ENCODE measurements at regions not wholly inside any gene's neighbourhood (a gene's known extent, or its start where the extent isn't known, plus 50 kb on each side); places are given as distances from the start of the nearest gene placed in this dataset.

DNA sequence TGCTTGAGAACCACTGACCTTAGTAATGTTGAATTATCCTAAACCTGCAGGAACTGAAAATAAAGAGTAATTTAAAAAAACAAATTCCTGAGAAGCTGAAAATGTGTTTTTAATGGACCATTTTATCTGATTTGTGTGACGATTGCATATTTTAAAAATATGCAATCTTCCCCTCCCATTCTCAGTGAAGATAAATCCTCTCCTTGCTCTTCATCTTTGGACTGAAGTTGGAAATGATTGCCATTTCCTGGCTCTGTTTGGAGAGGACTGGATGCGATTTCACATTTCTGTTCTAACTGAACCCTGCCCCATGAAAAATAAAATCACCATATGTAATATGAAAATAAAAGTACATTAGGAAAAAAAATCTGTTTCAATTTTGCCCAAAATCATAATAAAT is 216.3 kb downstream of the SLC6A15 start:
- H3K27me3 Mint-ChIP-seq (ENCODE audit: low read depth) = no peaks in the 10 kb centered on the region
- H3K36me3 Mint-ChIP-seq (ENCODE audit: insufficient read depth in 2 of 2) = no peaks in the 10 kb centered on the region
- peaks cover 2 to 4% of the 10 kb centered on the region in 2 donors for H3K9me3 Mint-ChIP-seq
- no peaks in the 10 kb centered on the region for H3K4me1 Mint-ChIP-seq (ENCODE audit: low read depth)
- DNase-seq (no peak), ATAC-seq (replicated peaks in 1 of 2) (no peak)
- no peak overlapping the region for H3K4me3 Mint-ChIP-seq
- H3K27ac Mint-ChIP-seq = no peak overlapping the region

DNA sequence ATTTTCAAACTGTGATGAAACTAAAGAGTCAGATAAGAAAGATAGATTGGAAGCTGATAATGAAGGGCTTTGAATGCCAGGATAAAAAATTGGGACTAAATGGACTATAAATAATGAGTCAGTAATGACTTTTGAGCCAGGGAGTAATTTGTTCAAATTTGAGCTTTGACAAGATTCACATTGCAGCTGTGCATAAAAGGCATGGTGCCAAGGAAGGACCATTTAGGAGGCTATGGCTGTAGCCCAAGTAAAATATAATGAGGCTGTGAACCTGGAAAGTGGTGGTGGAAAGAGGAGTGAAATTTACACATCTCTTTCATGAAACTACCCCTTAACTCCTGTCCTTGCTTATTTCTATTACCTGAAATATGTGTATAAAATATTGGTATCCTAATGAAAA is 218.5 kb downstream of the SLC6A15 start:
- Mint-ChIP-seq H3K27me3 (ENCODE audit: low read depth) (no peaks in the 10 kb centered on the region), H3K27ac (no peak overlapping the region), H3K4me3 (no peak overlapping the region), H3K36me3 (ENCODE audit: insufficient read depth in 2 of 2) (no peaks in the 10 kb centered on the region), H3K4me1 (ENCODE audit: low read depth) (no peaks in the 10 kb centered on the region), H3K9me3 (peaks cover 2% of the 10 kb centered on the region in 2 donors)
- DNase-seq = no peak
- no peak for ATAC-seq (replicated peaks in 1 of 2)

DNA sequence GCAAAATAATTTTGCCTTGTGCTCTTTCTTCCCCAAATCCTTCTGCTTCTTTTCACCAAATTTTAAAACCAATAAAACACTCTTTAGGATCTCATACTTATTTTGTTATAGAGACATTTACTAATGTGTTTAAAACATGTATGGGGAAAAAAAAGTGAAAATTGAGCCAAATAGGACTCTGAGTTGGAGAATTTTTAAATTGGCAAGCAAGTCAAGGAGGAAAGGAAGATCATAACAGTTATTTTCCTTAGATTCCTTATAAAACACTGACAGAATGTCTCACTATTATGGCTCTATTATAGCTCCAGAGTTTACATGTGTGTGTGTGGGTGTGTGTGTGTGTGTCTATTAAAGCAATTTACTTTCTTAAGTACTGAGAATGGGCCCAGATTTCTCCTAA is 220.5 kb downstream of the SLC6A15 start:
- Mint-ChIP-seq H3K27me3 (ENCODE audit: low read depth) (no peaks in the 10 kb centered on the region), H3K36me3 (ENCODE audit: insufficient read depth in 2 of 2) (no peaks in the 10 kb centered on the region), H3K27ac (no peak overlapping the region), H3K4me3 (no peak overlapping the region), H3K9me3 (peaks cover 2% of the 10 kb centered on the region in 2 donors), H3K4me1 (ENCODE audit: low read depth) (no peaks in the 10 kb centered on the region)
- no peak for DNase-seq
- ATAC-seq (replicated peaks in 1 of 2) = no peak

DNA sequence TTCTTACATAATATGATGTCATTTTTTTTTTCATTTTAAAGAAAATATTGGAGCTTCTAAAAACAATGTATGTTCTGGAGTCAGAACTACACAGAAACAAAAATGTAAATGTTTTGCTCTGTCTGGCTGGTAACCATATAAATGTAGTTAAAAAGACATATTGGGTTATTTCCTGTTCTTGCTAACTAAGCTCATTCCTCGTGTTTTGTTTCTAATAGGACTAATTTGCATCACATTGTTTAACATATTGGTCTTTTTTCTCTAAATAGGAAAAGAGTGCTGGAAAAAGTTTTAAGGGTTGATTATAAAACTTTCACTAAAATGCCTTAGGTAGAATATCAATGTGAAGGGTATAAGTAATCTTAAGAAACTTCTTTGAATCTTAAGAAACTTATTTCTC is 221.3 kb downstream of the SLC6A15 start:
- peaks cover under 1 to 2% of the 10 kb centered on the region in 2 donors for H3K9me3 Mint-ChIP-seq
- no peaks in the 10 kb centered on the region for H3K4me1 Mint-ChIP-seq (ENCODE audit: low read depth)
- no peak overlapping the region for H3K27ac Mint-ChIP-seq
- DNase-seq = no peak
- H3K27me3 Mint-ChIP-seq (ENCODE audit: low read depth) = no peaks in the 10 kb centered on the region
- H3K4me3 Mint-ChIP-seq = no peak overlapping the region
- ATAC-seq (replicated peaks in 1 of 2) = no peak
- H3K36me3 Mint-ChIP-seq (ENCODE audit: insufficient read depth in 2 of 2) = no peaks in the 10 kb centered on the region

DNA sequence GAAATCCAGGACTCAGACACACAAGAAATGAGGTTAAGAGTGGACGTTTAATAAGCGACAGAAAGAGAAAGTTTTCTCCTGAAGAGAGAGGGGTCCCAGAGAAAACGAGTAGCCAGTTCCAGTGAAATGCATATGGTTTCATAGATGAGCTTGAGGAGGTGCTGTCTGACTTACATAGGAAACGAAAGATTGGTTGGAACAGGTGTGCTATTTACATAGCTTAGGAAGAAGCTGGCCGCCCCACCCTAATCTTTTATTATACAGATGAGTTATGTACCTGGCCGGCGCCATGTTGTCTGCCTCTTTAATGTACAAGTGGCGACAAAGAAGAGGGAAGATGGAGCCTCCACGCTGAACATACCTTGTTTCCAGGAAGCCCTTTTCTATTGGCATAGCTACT is 223.0 kb downstream of the SLC6A15 start:
- H3K4me3 Mint-ChIP-seq = no peak overlapping the region
- H3K4me1 Mint-ChIP-seq (ENCODE audit: low read depth) = no peaks in the 10 kb centered on the region
- no peaks in the 10 kb centered on the region for H3K36me3 Mint-ChIP-seq (ENCODE audit: insufficient read depth in 2 of 2)
- DNase-seq (no peak), ATAC-seq (replicated peaks in 1 of 2) (no peak)
- H3K9me3 Mint-ChIP-seq = peaks cover 0 to 2% of the 10 kb centered on the region in 2 donors
- no peak overlapping the region for H3K27ac Mint-ChIP-seq
- no peaks in the 10 kb centered on the region for H3K27me3 Mint-ChIP-seq (ENCODE audit: low read depth)

DNA sequence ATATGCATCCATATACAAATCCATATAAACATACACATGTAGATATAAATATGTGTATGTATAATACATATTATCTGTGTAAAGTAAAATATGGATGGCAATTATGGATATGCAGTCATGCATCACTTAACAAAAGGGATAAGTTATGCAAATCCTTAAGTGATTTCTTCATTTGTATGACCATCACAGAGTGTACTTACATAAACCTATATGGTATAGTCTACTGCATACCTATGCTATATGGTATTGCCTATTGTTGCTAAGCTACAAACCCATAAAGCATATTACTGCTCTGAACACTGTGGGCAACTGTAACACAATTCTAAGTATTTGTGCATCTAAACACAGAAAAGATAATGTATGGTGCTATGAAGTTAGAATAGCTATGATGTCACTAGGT is 227.2 kb downstream of the SLC6A15 start:
- DNase-seq (no peak), ATAC-seq (replicated peaks in 1 of 2) (no peak)
- Mint-ChIP-seq H3K4me1 (ENCODE audit: low read depth) (no peaks in the 10 kb centered on the region), H3K36me3 (ENCODE audit: insufficient read depth in 2 of 2) (no peaks in the 10 kb centered on the region), H3K27me3 (ENCODE audit: low read depth) (no peaks in the 10 kb centered on the region), H3K4me3 (no peak overlapping the region), H3K9me3 (peaks cover 0 to 2% of the 10 kb centered on the region in 2 donors), H3K27ac (no peak overlapping the region)

DNA sequence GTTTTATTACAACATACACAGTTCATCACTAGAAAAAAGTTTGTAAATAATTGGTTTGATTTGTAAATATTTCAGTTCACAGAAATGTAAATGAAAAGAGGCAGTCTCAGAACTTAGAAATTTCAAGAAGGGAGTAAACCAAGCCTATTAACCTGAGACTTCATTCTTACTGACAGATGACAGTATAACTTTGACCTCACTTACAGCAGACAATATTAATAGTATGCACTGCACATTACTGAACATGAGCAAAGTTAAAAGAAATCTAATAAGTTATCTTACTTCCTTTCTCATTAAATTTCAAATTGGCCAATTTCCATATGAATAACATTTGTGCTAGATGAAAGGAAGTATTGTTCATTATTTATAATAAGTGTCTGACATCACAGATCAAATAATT is 235.8 kb downstream of the SLC6A15 start:
- H3K4me3 Mint-ChIP-seq = no peak overlapping the region
- H3K4me1 Mint-ChIP-seq (ENCODE audit: low read depth) = no peaks in the 10 kb centered on the region
- H3K36me3 Mint-ChIP-seq (ENCODE audit: insufficient read depth in 2 of 2) = no peaks in the 10 kb centered on the region
- DNase-seq = no peak
- no peaks in the 10 kb centered on the region for H3K27me3 Mint-ChIP-seq (ENCODE audit: low read depth)
- no peaks in the 10 kb centered on the region for H3K9me3 Mint-ChIP-seq
- no peak for ATAC-seq (replicated peaks in 1 of 2)
- no peak overlapping the region for H3K27ac Mint-ChIP-seq

DNA sequence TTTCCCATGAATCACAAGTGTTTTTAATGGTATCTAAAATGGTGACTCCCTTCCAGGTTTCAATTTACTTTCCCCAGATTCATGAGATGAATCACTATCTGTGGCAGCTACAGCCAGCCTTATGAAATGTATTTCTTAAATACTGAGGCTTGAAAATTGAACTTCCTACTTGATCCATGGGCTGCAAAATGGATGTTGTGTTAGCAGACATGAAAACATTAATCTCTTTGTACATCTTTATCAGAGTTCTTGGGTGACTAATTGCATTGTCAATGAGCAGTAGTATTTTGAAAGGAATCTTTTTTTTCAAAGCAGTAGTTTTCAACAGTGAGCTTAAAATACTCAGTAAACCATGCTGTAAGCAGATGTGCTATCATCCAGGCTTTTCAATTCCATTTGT is 250.8 kb downstream of the SLC6A15 start:
- Mint-ChIP-seq H3K27ac (no peak overlapping the region), H3K9me3 (peaks cover 0 to 2% of the 10 kb centered on the region in 2 donors), H3K36me3 (ENCODE audit: insufficient read depth in 2 of 2) (no peaks in the 10 kb centered on the region), H3K4me1 (ENCODE audit: low read depth) (no peaks in the 10 kb centered on the region), H3K4me3 (no peak overlapping the region), H3K27me3 (ENCODE audit: low read depth) (no peaks in the 10 kb centered on the region)
- no peak for DNase-seq
- no peak for ATAC-seq (replicated peaks in 1 of 2)

DNA sequence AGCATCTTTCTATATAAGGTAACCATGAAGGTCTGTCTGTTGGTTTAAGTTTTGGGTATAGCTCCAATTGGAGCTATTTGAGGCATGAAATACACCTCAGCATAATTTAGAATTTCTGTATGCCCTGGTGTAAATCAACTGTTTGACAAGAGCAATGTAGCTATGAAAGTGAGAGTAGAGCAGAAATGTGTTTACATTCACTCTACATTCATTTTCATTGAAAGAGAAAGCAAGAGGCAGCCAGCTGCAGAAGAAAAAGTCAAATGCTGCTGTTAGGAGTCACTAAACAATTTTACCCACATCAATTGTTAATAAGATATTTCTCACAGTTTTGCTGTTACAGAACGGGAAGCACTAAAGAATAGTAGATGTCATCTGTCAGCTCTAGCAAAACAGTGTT is 252.5 kb downstream of the SLC6A15 start:
- no peak for DNase-seq
- no peak overlapping the region for H3K27ac Mint-ChIP-seq
- no peak for ATAC-seq (replicated peaks in 1 of 2)
- peaks cover 0 to 2% of the 10 kb centered on the region in 2 donors for H3K9me3 Mint-ChIP-seq
- H3K36me3 Mint-ChIP-seq (ENCODE audit: insufficient read depth in 2 of 2) = no peaks in the 10 kb centered on the region
- H3K4me3 Mint-ChIP-seq = no peak overlapping the region
- no peaks in the 10 kb centered on the region for H3K27me3 Mint-ChIP-seq (ENCODE audit: low read depth)
- no peaks in the 10 kb centered on the region for H3K4me1 Mint-ChIP-seq (ENCODE audit: low read depth)

DNA sequence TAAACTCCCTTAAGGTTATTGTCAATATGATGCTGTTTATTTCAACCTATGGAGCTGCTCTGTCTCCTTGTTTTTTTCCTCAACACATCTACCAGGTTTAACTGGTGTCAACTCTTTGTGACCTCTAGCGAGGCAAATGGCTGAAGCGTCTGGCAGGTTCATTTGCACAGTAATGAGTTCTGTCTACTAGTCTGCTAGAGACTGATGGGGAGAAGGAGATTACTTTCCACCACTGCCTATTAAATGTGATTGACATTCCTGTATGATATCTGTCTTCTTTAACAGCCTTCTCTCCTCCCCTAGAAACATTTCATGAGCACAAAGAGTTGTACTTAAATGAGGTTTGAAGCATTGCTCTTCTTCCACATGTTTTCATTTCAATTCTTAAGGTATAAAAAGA is 253.7 kb downstream of the SLC6A15 start:
- Mint-ChIP-seq H3K9me3 (peaks cover 0 to 2% of the 10 kb centered on the region in 2 donors), H3K27ac (no peak overlapping the region)

DNA sequence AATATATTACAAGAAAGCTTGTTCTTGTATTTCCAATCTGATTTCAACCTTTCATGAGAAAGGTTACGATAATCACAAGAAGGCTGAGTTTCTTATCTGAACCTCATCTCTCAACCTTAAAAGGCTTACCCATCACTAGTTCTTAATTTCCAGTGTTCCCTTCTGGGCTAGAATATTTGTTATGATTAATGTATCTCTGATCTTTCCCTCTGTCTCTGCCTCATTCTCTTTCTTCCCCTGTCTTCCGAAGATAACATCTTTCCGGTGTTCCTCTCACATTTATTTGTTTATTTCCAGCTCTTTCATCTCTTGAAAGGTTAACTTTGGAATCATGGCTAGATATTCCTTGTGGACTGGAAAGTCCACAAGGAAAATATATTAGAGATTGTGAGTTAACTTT is 255.9 kb downstream of the SLC6A15 start:
- H3K4me3 Mint-ChIP-seq = no peak overlapping the region
- H3K4me1 Mint-ChIP-seq (ENCODE audit: low read depth) = no peaks in the 10 kb centered on the region
- H3K27me3 Mint-ChIP-seq (ENCODE audit: low read depth) = no peaks in the 10 kb centered on the region
- H3K36me3 Mint-ChIP-seq (ENCODE audit: insufficient read depth in 2 of 2) = no peaks in the 10 kb centered on the region
- peaks cover 1 to 2% of the 10 kb centered on the region in 2 donors for H3K9me3 Mint-ChIP-seq
- DNase-seq (no peak), ATAC-seq (replicated peaks in 1 of 2) (no peak)
- no peak overlapping the region for H3K27ac Mint-ChIP-seq

More for the DNA sequence above, 253.7 kb downstream of the SLC6A15 start:
- no peak for ATAC-seq (replicated peaks in 1 of 2)
- no peaks in the 10 kb centered on the region for H3K27me3 Mint-ChIP-seq (ENCODE audit: low read depth)
- no peaks in the 10 kb centered on the region for H3K4me1 Mint-ChIP-seq (ENCODE audit: low read depth)
- no peaks in the 10 kb centered on the region for H3K36me3 Mint-ChIP-seq (ENCODE audit: insufficient read depth in 2 of 2)
- no peak overlapping the region for H3K4me3 Mint-ChIP-seq
- DNase-seq = no peak

DNA sequence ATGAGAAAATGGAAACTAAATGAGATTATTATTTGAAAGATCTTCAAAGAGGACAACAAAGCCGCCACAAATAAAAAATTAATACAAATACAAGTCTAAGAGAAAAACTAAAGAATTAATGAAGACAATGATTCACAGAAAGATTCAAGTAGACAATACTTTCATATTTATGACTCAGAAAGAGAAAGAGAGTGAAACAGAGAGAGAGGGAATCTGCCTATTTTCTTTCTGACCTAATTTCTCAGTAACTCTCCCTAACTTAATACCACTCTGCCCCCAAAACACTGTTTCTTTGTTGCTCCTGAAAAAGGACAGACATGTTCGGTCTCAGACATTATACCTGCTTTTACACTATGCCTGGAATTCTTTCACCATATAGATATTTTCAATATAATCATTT is 259.1 kb downstream of the SLC6A15 start:
- H3K4me3 Mint-ChIP-seq = no peak overlapping the region
- no peak for DNase-seq
- peaks cover 1 to 3% of the 10 kb centered on the region in 2 donors for H3K9me3 Mint-ChIP-seq
- H3K27me3 Mint-ChIP-seq (ENCODE audit: low read depth) = no peaks in the 10 kb centered on the region
- ATAC-seq (replicated peaks in 1 of 2) = no peak
- H3K36me3 Mint-ChIP-seq (ENCODE audit: insufficient read depth in 2 of 2) = no peaks in the 10 kb centered on the region
- H3K27ac Mint-ChIP-seq = no peak overlapping the region
- no peaks in the 10 kb centered on the region for H3K4me1 Mint-ChIP-seq (ENCODE audit: low read depth)

DNA sequence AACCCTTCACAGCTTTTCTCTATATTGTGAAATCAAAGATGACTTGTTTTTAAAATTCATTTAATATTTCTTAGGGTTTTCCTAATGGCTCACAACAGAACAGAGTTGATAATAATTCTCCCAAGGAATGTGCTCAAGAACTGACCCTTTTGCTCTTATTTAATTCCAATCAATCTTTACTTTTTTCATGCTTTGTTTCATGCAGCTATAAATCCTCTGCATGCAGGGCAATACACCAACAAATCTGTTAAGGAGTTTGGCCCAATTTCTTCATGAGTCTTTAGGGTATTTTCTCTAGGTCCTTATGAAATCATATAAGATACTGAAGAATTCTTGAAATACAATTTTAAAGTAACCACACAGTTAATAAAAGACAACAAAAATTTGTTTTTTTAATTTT is 264.2 kb downstream of the SLC6A15 start:
- Mint-ChIP-seq H3K9me3 (peaks cover 0 to 3% of the 10 kb centered on the region in 2 donors), H3K27me3 (ENCODE audit: low read depth) (no peaks in the 10 kb centered on the region), H3K4me1 (ENCODE audit: low read depth) (no peaks in the 10 kb centered on the region), H3K27ac (no peak overlapping the region), H3K4me3 (no peak overlapping the region), H3K36me3 (ENCODE audit: insufficient read depth in 2 of 2) (no peaks in the 10 kb centered on the region)
- DNase-seq (no peak), ATAC-seq (replicated peaks in 1 of 2) (no peak)

DNA sequence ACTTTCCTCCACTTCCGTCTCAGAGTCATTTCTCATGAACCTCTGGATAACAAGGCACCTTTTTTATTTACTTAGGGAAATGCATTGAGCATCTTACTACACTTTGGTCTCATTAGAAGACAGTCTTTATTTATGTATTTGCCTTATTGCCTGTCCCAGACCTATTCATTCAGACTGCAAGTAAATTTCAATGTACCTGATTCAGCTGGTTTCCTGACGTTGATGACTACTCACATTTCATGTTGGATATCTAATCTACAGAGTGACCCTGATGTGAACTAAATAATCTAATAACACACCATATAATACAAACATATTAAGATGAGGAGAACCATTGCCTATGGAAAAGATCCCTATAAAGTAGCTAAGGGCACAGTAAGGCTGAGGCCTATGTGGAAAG is 267.7 kb downstream of the SLC6A15 start:
- Mint-ChIP-seq H3K36me3 (ENCODE audit: insufficient read depth in 2 of 2) (no peaks in the 10 kb centered on the region), H3K27ac (no peak overlapping the region), H3K4me3 (no peak overlapping the region), H3K4me1 (ENCODE audit: low read depth) (no peaks in the 10 kb centered on the region), H3K27me3 (ENCODE audit: low read depth) (no peaks in the 10 kb centered on the region), H3K9me3 (peaks cover 0 to 2% of the 10 kb centered on the region in 2 donors)
- ATAC-seq (replicated peaks in 1 of 2) (no peak), DNase-seq (no peak)
